ENCODE measurements at regions not wholly inside any gene's neighbourhood (a gene's known extent, or its start where the extent isn't known, plus 50 kb on each side); places are given as distances from the start of the nearest gene placed in this dataset.

GRCh38 chr14:28681681-28682080, 84.9 kb upstream of the FOXG1 start:
- no peak for DNase-seq (ENCODE audit: low read depth in 1 of 2, low spot score in 1 of 2)
- no peaks in the 10 kb centered on the region for H3K4me1 ChIP-seq (ENCODE audit: low read depth)
- no peaks in the 10 kb centered on the region for H3K27me3 ChIP-seq
- H3K4me3 ChIP-seq = no peak overlapping the region
- no peak overlapping the region for H3K27ac ChIP-seq
- no peaks in the 10 kb centered on the region for H3K9me3 ChIP-seq (ENCODE audit: low read depth)
- TF ChIP-seq CTCF (IDR thresholded peaks at IDR 0.05; ENCODE audit: low read depth, low read length) = no peak
- H3K36me3 ChIP-seq = no peaks in the 10 kb centered on the region

- no peaks in the 10 kb centered on the region for H3K36me3 ChIP-seq
- H3K27me3 ChIP-seq = no peaks in the 10 kb centered on the region
- no peak for TF ChIP-seq CTCF (IDR thresholded peaks at IDR 0.05; ENCODE audit: low read depth, low read length)
- no peak overlapping the region for H3K4me3 ChIP-seq
- H3K4me1 ChIP-seq (ENCODE audit: low read depth) = no peaks in the 10 kb centered on the region
- DNase-seq (ENCODE audit: low read depth in 1 of 2, low spot score in 1 of 2) = no peak
- no peak overlapping the region for H3K27ac ChIP-seq
- H3K9me3 ChIP-seq (ENCODE audit: low read depth) = no peaks in the 10 kb centered on the region
These were observed 76.4 kb upstream of the FOXG1 start for GRCh38 chr14:28690029-28690692.

GRCh38 chr14:28695109-28695508, 71.5 kb upstream of the FOXG1 start:
- no peak overlapping the region for H3K4me3 ChIP-seq
- H3K9me3 ChIP-seq (ENCODE audit: low read depth) = no peaks in the 10 kb centered on the region
- H3K4me1 ChIP-seq (ENCODE audit: low read depth) = no peaks in the 10 kb centered on the region
- no peaks in the 10 kb centered on the region for H3K27me3 ChIP-seq
- H3K27ac ChIP-seq = no peak overlapping the region
- H3K36me3 ChIP-seq = no peaks in the 10 kb centered on the region
- DNase-seq (ENCODE audit: low read depth in 1 of 2, low spot score in 1 of 2) = no peak
- TF ChIP-seq CTCF (IDR thresholded peaks at IDR 0.05; ENCODE audit: low read depth, low read length) = no peak

- TF ChIP-seq CTCF (IDR thresholded peaks at IDR 0.05; ENCODE audit: low read depth, low read length) = no peak
- Histone ChIP-seq H3K4me1 (ENCODE audit: low read depth) (peaks cover 7% of the 10 kb centered on the region), H3K27me3 (no peaks in the 10 kb centered on the region), H3K9me3 (ENCODE audit: low read depth) (no peaks in the 10 kb centered on the region), H3K36me3 (no peaks in the 10 kb centered on the region), H3K4me3 (no peak overlapping the region), H3K27ac (no peak overlapping the region)
- DNase-seq (ENCODE audit: low read depth in 1 of 2, low spot score in 1 of 2) = no peak
These were observed 64.9 kb upstream of the FOXG1 start for GRCh38 chr14:28701733-28702132.

- no peaks in the 10 kb centered on the region for H3K27me3 ChIP-seq
- peaks cover 7% of the 10 kb centered on the region for H3K4me1 ChIP-seq (ENCODE audit: low read depth)
- no peak for TF ChIP-seq CTCF (IDR thresholded peaks at IDR 0.05; ENCODE audit: low read depth, low read length)
- H3K27ac ChIP-seq = no peak overlapping the region
- H3K9me3 ChIP-seq (ENCODE audit: low read depth) = no peaks in the 10 kb centered on the region
- no peak overlapping the region for H3K4me3 ChIP-seq
- DNase-seq (ENCODE audit: low read depth in 1 of 2, low spot score in 1 of 2) = no peak
- no peaks in the 10 kb centered on the region for H3K36me3 ChIP-seq
These were observed 63.1 kb upstream of the FOXG1 start for GRCh38 chr14:28703482-28703881.
